ENCODE measurements at regions not wholly inside any gene's neighbourhood (a gene's known extent, or its start where the extent isn't known, plus 50 kb on each side); places are given as distances from the start of the nearest gene placed in this dataset.

GRCh38 chr7:10101351-10101750 lies 872.3 kb upstream of the PHF14 start:
- TF ChIP-seq, protein P1, sequence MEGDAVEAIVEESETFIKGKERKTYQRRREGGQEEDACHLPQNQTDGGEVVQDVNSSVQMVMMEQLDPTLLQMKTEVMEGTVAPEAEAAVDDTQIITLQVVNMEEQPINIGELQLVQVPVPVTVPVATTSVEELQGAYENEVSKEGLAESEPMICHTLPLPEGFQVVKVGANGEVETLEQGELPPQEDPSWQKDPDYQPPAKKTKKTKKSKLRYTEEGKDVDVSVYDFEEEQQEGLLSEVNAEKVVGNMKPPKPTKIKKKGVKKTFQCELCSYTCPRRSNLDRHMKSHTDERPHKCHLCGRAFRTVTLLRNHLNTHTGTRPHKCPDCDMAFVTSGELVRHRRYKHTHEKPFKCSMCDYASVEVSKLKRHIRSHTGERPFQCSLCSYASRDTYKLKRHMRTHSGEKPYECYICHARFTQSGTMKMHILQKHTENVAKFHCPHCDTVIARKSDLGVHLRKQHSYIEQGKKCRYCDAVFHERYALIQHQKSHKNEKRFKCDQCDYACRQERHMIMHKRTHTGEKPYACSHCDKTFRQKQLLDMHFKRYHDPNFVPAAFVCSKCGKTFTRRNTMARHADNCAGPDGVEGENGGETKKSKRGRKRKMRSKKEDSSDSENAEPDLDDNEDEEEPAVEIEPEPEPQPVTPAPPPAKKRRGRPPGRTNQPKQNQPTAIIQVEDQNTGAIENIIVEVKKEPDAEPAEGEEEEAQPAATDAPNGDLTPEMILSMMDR (IDR thresholded peaks at IDR 0.05), result no peak
- no peak for TF ChIP-seq POLR2A (IDR thresholded peaks at IDR 0.05)

All from testis (tissue), 2 donors.